DND-41 (cell line): ENCODE measurements at regions not wholly inside any gene's neighbourhood (a gene's known extent, or its start where the extent isn't known, plus 50 kb on each side); places are given as distances from the start of the nearest gene placed in this dataset.

ENCODE experiments used
- ATAC-seq: fragments of 200-7000 bp; cut with Tn5 transposase; 3 replicates; pipeline ENCODE4 v1.9.1; 2021; ENCODE audit warnings: low read depth; ENCODE audit not compliant: insufficient read depth
- DNase-seq: peaks from one replicate; pipeline ENCODE4 v3.0.0-alpha.2; 2020
- H2AFZ ChIP-seq: 2 replicates; pipeline ENCODE4 v1.6.0; 2012; ENCODE audit warnings: low read depth, low read length
- H3K27ac ChIP-seq: 2 replicates; pipeline ENCODE4 v1.5.1; 2012; ENCODE audit warnings: low read length, inconsistent platforms
- H3K27me3 ChIP-seq: fragments of 200-600 bp; sonication (generic); 2 replicates; pipeline ENCODE4 v1.6.0; 2012; ENCODE audit warnings: low read length, mild to moderate bottlenecking, inconsistent platforms; ENCODE audit not compliant: insufficient read depth, poor library complexity
- H3K36me3 ChIP-seq: 2 replicates; pipeline ENCODE4 v1.5.1; 2012; ENCODE audit warnings: low read length, inconsistent platforms; ENCODE audit not compliant: insufficient read depth
- H3K4me1 ChIP-seq: 2 replicates; pipeline ENCODE4 v1.5.1; 2012; ENCODE audit warnings: mild to moderate bottlenecking, low read length; ENCODE audit not compliant: insufficient read depth
- H3K4me2 ChIP-seq: 2 replicates; pipeline ENCODE4 v1.6.0; 2012; ENCODE audit warnings: mild to moderate bottlenecking, moderate library complexity, low read length, inconsistent platforms; ENCODE audit not compliant: insufficient read depth
- H3K4me3 ChIP-seq, 2 experiments: fragments of 200-600 bp in 1 of 2; shearing (Covaris generic) in 1 of 2; 2 replicates each; pipeline ENCODE4 v1.5.1; 2012 to 2016; ENCODE audit warnings: inconsistent platforms in 2 of 2, low read length in 2 of 2, mild to moderate bottlenecking in 2 of 2, low read depth in 1 of 2, moderate library complexity in 1 of 2
- H3K79me2 ChIP-seq: 2 replicates; pipeline ENCODE4 v1.6.0; 2012; ENCODE audit warnings: low read length, inconsistent platforms; ENCODE audit not compliant: insufficient read depth
- H3K9ac ChIP-seq: 2 replicates; pipeline ENCODE4 v1.6.0; 2012; ENCODE audit warnings: low read depth, mild to moderate bottlenecking, inconsistent platforms, low read length, moderate library complexity
- H3K9me3 ChIP-seq: 2 replicates; pipeline ENCODE4 v1.5.1; 2012; ENCODE audit warnings: low read length, moderate library complexity, mild to moderate bottlenecking, inconsistent platforms; ENCODE audit not compliant: insufficient read depth, severe bottlenecking
- H4K20me1 ChIP-seq: 2 replicates; pipeline ENCODE4 v1.6.0; 2012; ENCODE audit warnings: low read length; ENCODE audit not compliant: insufficient read depth
- CTCF ChIP-seq: IDR thresholded peaks from 2 replicates; pipeline ENCODE4 v1.5.1; 2012; ENCODE audit warnings: borderline replicate concordance, low read length, moderate library complexity, mild to moderate bottlenecking; ENCODE audit not compliant: poor library complexity, severe bottlenecking; ENCODE audit errors: extremely low read depth
- EZH2 ChIP-seq: IDR thresholded peaks from 3 replicates; pipeline ENCODE4 v1.6.1; 2012; ENCODE audit warnings: borderline replicate concordance, low read depth, mild to moderate bottlenecking, moderate library complexity, low read length, inconsistent platforms; ENCODE audit not compliant: severe bottlenecking

DNA sequence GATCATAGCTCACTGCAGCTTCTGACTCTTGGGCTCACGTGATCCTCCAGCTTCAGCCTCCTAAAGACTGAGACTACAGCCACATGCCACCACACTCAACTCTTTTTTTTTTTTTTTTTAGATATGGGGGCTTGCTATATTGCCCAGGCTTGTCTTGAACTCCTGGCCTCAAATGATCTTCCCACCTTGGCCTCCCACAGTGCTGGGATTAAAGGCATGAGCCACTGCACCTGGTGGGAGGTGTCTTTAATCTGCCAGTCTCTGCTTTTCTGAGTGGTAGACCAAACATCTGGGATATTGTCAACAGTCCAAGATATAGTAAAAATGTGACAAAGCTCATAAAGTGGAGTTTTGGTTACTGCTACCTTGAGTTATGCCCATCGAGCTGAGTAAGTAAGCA lies 104.9 kb upstream of the FOXP2 start:
- 0 out of 2 replicates have a peak overlapping the region, but pooled peaks have one; percentile 44 for H3K4me2 ChIP-seq
- H3K9me3 ChIP-seq: no peaks in the 10 kb centered on the region
- H3K27me3 ChIP-seq: no peaks in the 10 kb centered on the region
- no peak overlapping the region for H3K9ac ChIP-seq
- no peak overlapping the region for H2AFZ ChIP-seq
- ATAC-seq (0 out of 3 replicates have a peak, but pooled peaks have one; percentile 29), DNase-seq (no peak)
- H3K4me1 ChIP-seq: peaks cover 55% of the 10 kb centered on the region
- H3K4me3 ChIP-seq: no peak overlapping the region
- H3K79me2 ChIP-seq: no peaks in the 10 kb centered on the region
- TF ChIP-seq EZH2: no peak
- TF ChIP-seq CTCF: no peak
- H3K27ac ChIP-seq: peak overlapping the region; percentile 61
- no peaks in the 10 kb centered on the region for H3K36me3 ChIP-seq
- H4K20me1 ChIP-seq: no peaks in the 10 kb centered on the region

- H3K36me3 ChIP-seq: no peaks in the 10 kb centered on the region
- no peaks in the 10 kb centered on the region for H3K27me3 ChIP-seq
- H3K9ac ChIP-seq: no peak overlapping the region
- H3K4me3 ChIP-seq: no peak overlapping the region
- H2AFZ ChIP-seq: 0 out of 2 replicates have a peak overlapping the region, but pooled peaks have one; percentile 1
- TF ChIP-seq CTCF (no peak), EZH2 (no peak)
- no peak overlapping the region for H3K27ac ChIP-seq
- DNase-seq (no peak), ATAC-seq (no peak)
- H3K79me2 ChIP-seq: no peaks in the 10 kb centered on the region
- H3K4me1 ChIP-seq: peaks cover 30% of the 10 kb centered on the region
- H4K20me1 ChIP-seq: no peaks in the 10 kb centered on the region
- no peaks in the 10 kb centered on the region for H3K9me3 ChIP-seq
- no peak overlapping the region for H3K4me2 ChIP-seq
Observed at GRCh38 chr7:114303301-114303700, 111.3 kb upstream of the FOXP2 start.

DNA sequence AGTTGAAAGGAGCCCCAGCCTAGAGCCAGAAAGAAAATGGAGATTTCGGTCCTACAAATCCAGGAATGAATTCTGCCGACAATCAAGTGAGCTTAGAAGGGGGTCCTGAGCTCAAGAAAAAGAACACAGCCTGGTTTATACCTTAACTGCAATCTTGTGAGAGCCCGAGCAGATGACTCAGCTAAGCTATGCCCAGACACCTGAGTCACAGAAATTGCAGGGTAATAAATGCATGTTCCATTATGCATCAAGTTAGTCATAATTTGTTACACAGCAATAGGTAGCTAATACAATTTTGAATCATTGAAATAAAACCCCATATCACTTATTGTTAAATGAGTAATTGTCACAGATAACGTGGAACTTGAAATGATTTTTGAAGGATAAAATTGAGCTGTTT lies 111.8 kb upstream of the FOXP2 start:
- 0 out of 2 replicates have a peak overlapping the region, but pooled peaks have one; percentile 1 for H2AFZ ChIP-seq
- TF ChIP-seq CTCF: no peak
- TF ChIP-seq EZH2: no peak
- H3K79me2 ChIP-seq: no peaks in the 10 kb centered on the region
- H4K20me1 ChIP-seq: no peaks in the 10 kb centered on the region
- H3K4me1 ChIP-seq: peaks cover 30% of the 10 kb centered on the region
- no peaks in the 10 kb centered on the region for H3K9me3 ChIP-seq
- H3K27me3 ChIP-seq: no peaks in the 10 kb centered on the region
- no peaks in the 10 kb centered on the region for H3K36me3 ChIP-seq
- no peak overlapping the region for H3K9ac ChIP-seq
- H3K4me2 ChIP-seq: no peak overlapping the region
- no peak overlapping the region for H3K4me3 ChIP-seq
- H3K27ac ChIP-seq: no peak overlapping the region
- ATAC-seq: no peak
- DNase-seq: no peak

DNA sequence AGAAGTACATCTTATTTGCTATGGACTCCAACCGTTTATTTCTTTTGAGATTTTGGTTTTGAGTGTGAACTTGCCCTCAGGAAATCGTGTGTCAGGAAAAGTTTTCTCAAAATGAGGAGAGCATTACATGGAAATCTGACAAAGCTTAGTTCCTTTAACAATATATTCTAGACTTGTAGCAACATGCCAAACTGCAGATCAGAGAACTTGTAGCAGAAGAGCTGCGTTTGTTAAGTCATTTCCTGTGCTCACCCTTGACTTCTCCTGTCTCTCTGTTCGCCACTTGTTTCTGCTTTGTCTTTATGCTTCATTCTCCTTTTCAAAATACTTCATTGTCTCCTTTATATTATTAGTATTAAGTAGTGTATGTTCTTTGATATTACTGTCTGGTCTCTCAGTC lies 116.6 kb upstream of the FOXP2 start:
- Histone ChIP-seq H3K4me3 (no peak overlapping the region; a peak in 1 of 4 replicates), H2AFZ (peak overlapping the region; percentile 68), H3K27ac (peak overlapping the region; percentile 94), H3K36me3 (no peaks in the 10 kb centered on the region), H3K4me2 (peak overlapping the region; percentile 57), H3K9ac (peak overlapping the region; percentile 49), H4K20me1 (no peaks in the 10 kb centered on the region), H3K9me3 (no peaks in the 10 kb centered on the region), H3K27me3 (no peaks in the 10 kb centered on the region), H3K79me2 (no peaks in the 10 kb centered on the region), H3K4me1 (peaks cover 70% of the 10 kb centered on the region)
- TF ChIP-seq CTCF: no peak
- no peak for TF ChIP-seq EZH2
- DNase-seq (peak; percentile 7), ATAC-seq (peak; percentile 77)
